SK-N-SH (cell line): ENCODE measurements at regions not wholly inside any gene's neighbourhood (a gene's known extent, or its start where the extent isn't known, plus 50 kb on each side); places are given as distances from the start of the nearest gene placed in this dataset.
"Not testable (repeated sequence)": the region's sequence is repeated elsewhere in the genome, so short reads cannot be mapped to it uniquely, and the experiment has no call there.

Experiments
- CTCF ChIA-PET: fragments of 300-600, 350-600 bp; formaldehyde crosslinking; extraction: SDS; loops from one replicate; lab custom pipeline; 2021; lab: Yijun Ruan, JAX
- POLR2A ChIA-PET: fragments of 350-600 bp; sonication (Branson Sonifier 250); formaldehyde crosslinking; extraction: SDS; loops from one replicate; lab custom pipeline; 2020; ENCODE audit warnings: antibody characterized with exemption, inconsistent platforms; lab: Yijun Ruan, JAX
- DNase-seq: peaks from one replicate; pipeline ENCODE4 v3.0.0; 2012
- H2AFZ ChIP-seq: fragments of 200-600 bp; sonication (generic); 2 replicates; pipeline ENCODE4 v1.8.1; 2016; ENCODE audit warnings: antibody characterized with exemption, mild to moderate bottlenecking, low read depth
- H3F3A ChIP-seq: fragments of 200-600 bp; sonication (generic); replicated peaks from 2 replicates; pipeline ENCODE3; 2016; ENCODE audit warnings: antibody characterized with exemption, mild to moderate bottlenecking; ENCODE audit not compliant: insufficient read depth
- H3K27ac ChIP-seq, 2 experiments: fragments of 200-500 bp in 1 of 2; fragments of 200-600 bp in 1 of 2; sonication (Bioruptor generic) in 1 of 2; sonication (generic), shearing (Covaris generic) in 1 of 2; 2 replicates each; pipeline versions ENCODE4 v1.5.1 to v1.6.1; 2014 to 2016; ENCODE audit warnings: low read depth in 2 of 2, inconsistent platforms in 1 of 2, low read length in 1 of 2, mild to moderate bottlenecking in 1 of 2, mixed read lengths in 1 of 2
- H3K27me3 ChIP-seq: fragments of 200-600 bp; sonication (generic), shearing (Covaris generic); 2 replicates; pipeline ENCODE4 v1.6.1; 2016; ENCODE audit warnings: mixed run types; ENCODE audit not compliant: insufficient read depth
- H3K36me3 ChIP-seq, 2 experiments: fragments of 200-500 bp in 1 of 2; fragments of 200-600 bp in 1 of 2; sonication (Bioruptor generic) in 1 of 2; sonication (generic) in 1 of 2; replicated peaks in 1 of 2; 2 replicates each; pipeline versions ENCODE3 to v1.5.1; 2014 to 2016; ENCODE audit warnings: low read length in 1 of 2, mild to moderate bottlenecking in 1 of 2; ENCODE audit not compliant: insufficient read depth in 2 of 2, control insufficient read depth in 1 of 2
- H3K4me1 ChIP-seq, 2 experiments: fragments of 200-500 bp in 1 of 2; fragments of 200-600 bp in 1 of 2; sonication (Bioruptor generic) in 1 of 2; sonication (generic), shearing (Covaris generic) in 1 of 2; 2 replicates each; pipeline versions ENCODE4 v1.5.1 to v1.6.1; 2014 to 2016; ENCODE audit warnings: low read depth in 1 of 2, low read length in 1 of 2, mixed run types in 1 of 2; ENCODE audit not compliant: insufficient read depth in 2 of 2, control insufficient read depth in 1 of 2
- H3K4me2 ChIP-seq: fragments of 200-600 bp; sonication (generic), shearing (Covaris generic); 2 replicates; pipeline ENCODE4 v1.6.1; 2017; ENCODE audit warnings: mixed run types
- H3K4me3 ChIP-seq, 2 experiments: fragments of 200-500 bp in 1 of 2; fragments of 200-600 bp in 1 of 2; sonication (Bioruptor generic) in 1 of 2; sonication (generic), shearing (Covaris generic) in 1 of 2; 2 replicates each; pipeline versions ENCODE4 v1.5.1 to v1.8.1; 2014 to 2016; ENCODE audit warnings: low read depth in 2 of 2, inconsistent platforms in 1 of 2, low read length in 1 of 2, mild to moderate bottlenecking in 1 of 2, mixed read lengths in 1 of 2, moderate library complexity in 1 of 2
- H3K79me2 ChIP-seq: fragments of 200-600 bp; sonication (generic); 2 replicates; pipeline ENCODE4 v1.8.1; 2017; ENCODE audit warnings: mild to moderate bottlenecking; ENCODE audit not compliant: insufficient read depth
- H3K9ac ChIP-seq: fragments of 200-600 bp; sonication (generic); 2 replicates; pipeline ENCODE4 v1.6.1; 2017; ENCODE audit warnings: mixed run types
- H3K9me2 ChIP-seq: fragments of 200-600 bp; sonication (generic); 2 replicates; pipeline ENCODE4 v1.6.1; 2017; ENCODE audit warnings: mixed run types
- H3K9me3 ChIP-seq: fragments of 200-600 bp; sonication (generic); 2 replicates; pipeline ENCODE4 v1.6.1; 2017; ENCODE audit warnings: mixed run types, mild to moderate bottlenecking, moderate library complexity
- H4K20me1 ChIP-seq: fragments of 200-600 bp; sonication (generic); 2 replicates; pipeline ENCODE4 v1.6.1; 2017; ENCODE audit warnings: mild to moderate bottlenecking, mixed run types; ENCODE audit not compliant: insufficient read depth
- ELF1 ChIP-seq: IDR thresholded peaks from 2 replicates; pipeline ENCODE4 v1.4.0; 2012
- EP300 ChIP-seq, 2 experiments: IDR thresholded peaks; 2 replicates each; pipeline versions ENCODE4 v1.4.0 to v1.6.1; 2012; ENCODE audit warnings: borderline replicate concordance in 1 of 2, low read depth in 1 of 2, low read length in 1 of 2
- EZH2phosphoT487 ChIP-seq: fragments of 200-600 bp; sonication (generic); IDR thresholded peaks from 2 replicates; pipeline ENCODE4 v1.6.1; 2017; ENCODE audit warnings: low read depth, mixed run types, mild to moderate bottlenecking, antibody characterized with exemption, moderate library complexity, borderline replicate concordance
- FOSL2 ChIP-seq: IDR thresholded peaks from 2 replicates; pipeline ENCODE4 v1.4.0; 2012; ENCODE audit warnings: low read depth, mild to moderate bottlenecking, moderate library complexity, borderline replicate concordance
- JUND ChIP-seq: IDR thresholded peaks from 2 replicates; pipeline ENCODE4 v1.4.0; 2012
- MEF2A ChIP-seq: IDR thresholded peaks from 2 replicates; pipeline ENCODE4 v1.4.0; 2012; ENCODE audit warnings: low read depth, borderline replicate concordance
- MXI1 ChIP-seq: IDR thresholded peaks from 2 replicates; pipeline ENCODE4 v1.6.1; 2012; ENCODE audit warnings: mild to moderate bottlenecking, low read depth, low read length, improper control_type of control experiment
- RAD21 ChIP-seq: IDR thresholded peaks from 2 replicates; pipeline ENCODE4 v1.6.1; 2012; ENCODE audit warnings: mild to moderate bottlenecking, low read length
- RFX5 ChIP-seq: IDR thresholded peaks from 2 replicates; pipeline ENCODE4 v1.6.1; 2012; ENCODE audit warnings: mild to moderate bottlenecking, improper control_type of control experiment, low read length
- RXRA ChIP-seq: IDR thresholded peaks from 2 replicates; pipeline ENCODE4 v1.4.0; 2012; ENCODE audit warnings: low read depth, mild to moderate bottlenecking, borderline replicate concordance
- SMC3 ChIP-seq: IDR thresholded peaks from 2 replicates; pipeline ENCODE4 v1.6.1; 2012; ENCODE audit warnings: low read depth, low read length, improper control_type of control experiment
- TAF1 ChIP-seq: IDR thresholded peaks from 2 replicates; pipeline ENCODE4 v1.6.1; 2012; ENCODE audit warnings: low read depth, mild to moderate bottlenecking, low read length, moderate library complexity, borderline replicate concordance
- TEAD4 ChIP-seq: IDR thresholded peaks from 2 replicates; pipeline ENCODE4 v1.4.0; 2012; ENCODE audit warnings: mild to moderate bottlenecking, borderline replicate concordance; ENCODE audit not compliant: insufficient read depth
- USF1 ChIP-seq: IDR thresholded peaks from 2 replicates; pipeline ENCODE4 v1.4.0; 2012; ENCODE audit warnings: low read depth, borderline replicate concordance
- USF2 ChIP-seq: fragments of 150-350 bp; IDR thresholded peaks from 2 replicates; pipeline ENCODE4 v1.6.1; 2017; ENCODE audit warnings: antibody characterized with exemption, low read length, low read depth, borderline replicate concordance
- YY1 ChIP-seq: IDR thresholded peaks from 2 replicates; pipeline ENCODE4 v1.4.0; 2012; ENCODE audit warnings: low read depth, mild to moderate bottlenecking
- WGBS: methylation state at CpG from one replicate; pipeline ENCODE4 v1.1.6; 2017; ENCODE audit warnings: low lambda C conversion rate; 5-methylcytosine and 5-hydroxymethylcytosine counted together

GRCh38 chr2:54030396-54030741, 59.6 kb upstream of the PSME4 start:
- Histone ChIP-seq H3F3A (no peaks in the 10 kb centered on the region), H3K79me2 (no peaks in the 10 kb centered on the region), H3K9ac (no peak overlapping the region), H3K4me3 (no peak overlapping the region), H3K4me2 (no peak overlapping the region), H3K27ac (no peak overlapping the region), H3K4me1 (no peaks in the 10 kb centered on the region), H3K9me3 (0 out of 2 replicates have a peak, but pooled peaks cover 3% of the 10 kb centered on the region), H3K27me3 (no peaks in the 10 kb centered on the region), H3K36me3 (no peaks in the 10 kb centered on the region), H4K20me1 (no peaks in the 10 kb centered on the region), H2AFZ (no peak overlapping the region), H3K9me2 (no peaks in the 10 kb centered on the region)
- DNase-seq, result no peak
- CTCF ChIA-PET, result no interaction called here
- 95% methylated on average over 9 of the region's 9 CpGs for WGBS
- TF ChIP-seq USF1 (no peak), RXRA (no peak), ELF1 (no peak), RAD21 (no peak), TEAD4 (no peak), FOSL2 (no peak), MEF2A (no peak), EZH2phosphoT487 (no peak), JUND (no peak), USF2 (no peak)
- POLR2A ChIA-PET, result no interaction called here

GRCh38 chr2:54029721-54030395, 59.1 kb upstream of the PSME4 start:
- H3K79me2 ChIP-seq, result no peaks in the 10 kb centered on the region
- DNase-seq, result no peak
- H3K4me3 ChIP-seq, result no peak overlapping the region
- H3K9me3 ChIP-seq, result 0 out of 2 replicates have a peak, but pooled peaks cover 3% of the 10 kb centered on the region
- H4K20me1 ChIP-seq, result no peaks in the 10 kb centered on the region
- H3K4me2 ChIP-seq, result no peak overlapping the region
- no peaks in the 10 kb centered on the region for H3K27me3 ChIP-seq
- no peaks in the 10 kb centered on the region for H3K4me1 ChIP-seq
- no peak overlapping the region for H3K9ac ChIP-seq
- TF ChIP-seq MXI1 (no peak), RAD21 (no peak), EP300 (IDR thresholded peaks at IDR 0.05; ENCODE audit: borderline replicate concordance in 1 of 2, low read depth in 1 of 2, low read length in 1 of 2) (no peak), TAF1 (no peak), RFX5 (no peak), SMC3 (no peak), YY1 (no peak)
- WGBS, result 86% methylated on average over 11 of the region's 11 CpGs
- POLR2A ChIA-PET, result no interaction called here
- no peak overlapping the region for H3K27ac ChIP-seq
- no peaks in the 10 kb centered on the region for H3F3A ChIP-seq
- H2AFZ ChIP-seq, result no peak overlapping the region
- no peaks in the 10 kb centered on the region for H3K36me3 ChIP-seq
- CTCF ChIA-PET, result no interaction called here
- H3K9me2 ChIP-seq, result no peaks in the 10 kb centered on the region

- H3K36me3 ChIP-seq, CTCF ChIA-PET, H3K9me3 ChIP-seq, H3K27ac ChIP-seq, H3K4me2 ChIP-seq, H3K9me2 ChIP-seq, H3K4me3 ChIP-seq, H3K4me1 ChIP-seq, H2AFZ ChIP-seq, H3K79me2 ChIP-seq, DNase-seq, H3K9ac ChIP-seq, H3K27me3 ChIP-seq, H4K20me1 ChIP-seq, H3F3A ChIP-seq, POLR2A ChIA-PET: not testable (repeated sequence)
- 84% methylated on average over 6 of the region's 6 CpGs for WGBS
Observed at GRCh38 chr2:54025463-54026075, 54.8 kb upstream of the PSME4 start.
